Choroid plexus epithelial cell (primary cell): ENCODE measurements at regions not wholly inside any gene's neighbourhood (a gene's known extent, or its start where the extent isn't known, plus 50 kb on each side); places are given as distances from the start of the nearest gene placed in this dataset.

Experiments used
- DNase-seq: peaks from one replicate; pipeline ENCODE4 v3.0.0-alpha.2; 2010; ENCODE audit warnings: low read depth
- H3K4me3 ChIP-seq: 2 replicates; pipeline ENCODE4 v1.5.1; 2011; ENCODE audit warnings: low read depth, mild to moderate bottlenecking, control low read depth, low read length, moderate library complexity
- TF ChIP-seq, protein P1 (sequence below): conservative IDR thresholded peaks from 2 replicates; pipeline ENCODE4 v1.5.1; 2011; ENCODE audit warnings: low read depth, mild to moderate bottlenecking, control low read depth, inconsistent platforms, low read length, moderate library complexity

DNA sequence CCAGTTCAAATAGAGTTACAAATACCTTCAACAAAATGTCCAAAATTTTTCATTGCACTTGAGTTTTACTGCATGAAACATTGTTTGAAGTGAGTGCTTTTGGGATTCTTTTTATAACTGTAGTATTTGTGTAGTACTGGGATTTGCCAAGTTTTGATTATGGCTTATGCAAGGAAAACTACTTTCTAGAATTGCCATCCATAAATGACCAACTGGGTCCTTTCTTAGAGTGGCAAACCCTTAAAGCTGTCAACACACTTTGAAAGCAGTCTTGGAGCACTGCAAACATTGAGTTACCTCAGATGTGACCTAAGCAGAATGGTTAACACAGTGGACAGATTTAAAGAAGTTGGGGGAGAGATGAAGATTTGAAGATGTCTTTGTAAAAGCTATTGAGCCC is 379.6 kb upstream of the ZNF608 start:
- no peak for DNase-seq
- no peak overlapping the region for H3K4me3 ChIP-seq
- TF ChIP-seq, protein P1, sequence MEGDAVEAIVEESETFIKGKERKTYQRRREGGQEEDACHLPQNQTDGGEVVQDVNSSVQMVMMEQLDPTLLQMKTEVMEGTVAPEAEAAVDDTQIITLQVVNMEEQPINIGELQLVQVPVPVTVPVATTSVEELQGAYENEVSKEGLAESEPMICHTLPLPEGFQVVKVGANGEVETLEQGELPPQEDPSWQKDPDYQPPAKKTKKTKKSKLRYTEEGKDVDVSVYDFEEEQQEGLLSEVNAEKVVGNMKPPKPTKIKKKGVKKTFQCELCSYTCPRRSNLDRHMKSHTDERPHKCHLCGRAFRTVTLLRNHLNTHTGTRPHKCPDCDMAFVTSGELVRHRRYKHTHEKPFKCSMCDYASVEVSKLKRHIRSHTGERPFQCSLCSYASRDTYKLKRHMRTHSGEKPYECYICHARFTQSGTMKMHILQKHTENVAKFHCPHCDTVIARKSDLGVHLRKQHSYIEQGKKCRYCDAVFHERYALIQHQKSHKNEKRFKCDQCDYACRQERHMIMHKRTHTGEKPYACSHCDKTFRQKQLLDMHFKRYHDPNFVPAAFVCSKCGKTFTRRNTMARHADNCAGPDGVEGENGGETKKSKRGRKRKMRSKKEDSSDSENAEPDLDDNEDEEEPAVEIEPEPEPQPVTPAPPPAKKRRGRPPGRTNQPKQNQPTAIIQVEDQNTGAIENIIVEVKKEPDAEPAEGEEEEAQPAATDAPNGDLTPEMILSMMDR = no peak

DNA sequence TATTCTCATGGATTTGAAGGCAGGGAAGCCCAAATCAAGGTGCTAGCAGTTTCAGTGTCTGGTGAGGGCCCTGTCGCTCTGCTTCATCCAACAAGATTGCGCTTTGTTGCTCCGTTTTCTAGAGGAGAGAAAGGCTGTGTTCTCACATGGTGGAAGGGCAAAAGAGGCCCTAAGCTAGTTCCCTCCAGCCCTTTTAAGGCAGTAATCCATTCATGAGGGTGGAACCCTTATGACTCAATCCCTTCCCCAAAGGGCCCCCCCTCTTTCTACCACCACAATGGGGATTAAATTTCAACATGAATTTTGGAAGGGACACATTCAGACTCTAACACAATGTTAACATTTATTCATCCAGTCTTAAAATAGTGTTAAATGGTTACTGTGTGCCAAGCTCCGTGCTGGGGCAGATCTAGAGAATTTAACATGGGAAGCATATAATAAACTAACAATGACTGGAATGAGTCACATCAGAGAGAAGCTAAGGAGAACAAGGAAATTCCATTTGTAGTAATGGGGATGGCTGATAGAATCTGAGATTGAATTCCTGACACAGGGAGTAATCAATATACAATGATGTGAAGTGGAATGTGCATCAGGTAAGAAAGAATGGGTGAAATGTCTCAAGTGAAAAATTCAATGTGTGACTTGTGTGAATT is 382.8 kb upstream of the ZNF608 start:
- no peak overlapping the region for H3K4me3 ChIP-seq
- no peak for DNase-seq
- TF ChIP-seq, protein P1 = no peak

DNA sequence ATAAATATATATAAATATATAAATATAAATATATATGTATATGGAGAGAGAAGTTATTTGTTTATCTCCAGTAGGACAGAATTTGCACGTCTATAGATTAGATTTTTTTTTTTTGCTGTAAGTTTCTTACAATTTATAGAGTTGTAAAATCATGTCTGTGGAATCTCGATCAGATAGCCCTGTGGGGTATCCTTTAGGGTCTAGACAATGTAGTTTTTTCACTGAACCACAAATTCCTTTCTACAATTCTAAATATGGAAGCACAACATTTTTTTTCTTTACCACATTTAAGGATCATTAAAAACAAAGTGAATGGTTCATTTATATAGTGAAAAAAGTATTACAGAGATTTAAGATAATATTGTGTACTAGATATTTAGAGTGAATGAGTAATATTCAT is 384.2 kb upstream of the ZNF608 start:
- DNase-seq = no peak
- TF ChIP-seq, protein P1 = no peak
- no peak overlapping the region for H3K4me3 ChIP-seq

DNA sequence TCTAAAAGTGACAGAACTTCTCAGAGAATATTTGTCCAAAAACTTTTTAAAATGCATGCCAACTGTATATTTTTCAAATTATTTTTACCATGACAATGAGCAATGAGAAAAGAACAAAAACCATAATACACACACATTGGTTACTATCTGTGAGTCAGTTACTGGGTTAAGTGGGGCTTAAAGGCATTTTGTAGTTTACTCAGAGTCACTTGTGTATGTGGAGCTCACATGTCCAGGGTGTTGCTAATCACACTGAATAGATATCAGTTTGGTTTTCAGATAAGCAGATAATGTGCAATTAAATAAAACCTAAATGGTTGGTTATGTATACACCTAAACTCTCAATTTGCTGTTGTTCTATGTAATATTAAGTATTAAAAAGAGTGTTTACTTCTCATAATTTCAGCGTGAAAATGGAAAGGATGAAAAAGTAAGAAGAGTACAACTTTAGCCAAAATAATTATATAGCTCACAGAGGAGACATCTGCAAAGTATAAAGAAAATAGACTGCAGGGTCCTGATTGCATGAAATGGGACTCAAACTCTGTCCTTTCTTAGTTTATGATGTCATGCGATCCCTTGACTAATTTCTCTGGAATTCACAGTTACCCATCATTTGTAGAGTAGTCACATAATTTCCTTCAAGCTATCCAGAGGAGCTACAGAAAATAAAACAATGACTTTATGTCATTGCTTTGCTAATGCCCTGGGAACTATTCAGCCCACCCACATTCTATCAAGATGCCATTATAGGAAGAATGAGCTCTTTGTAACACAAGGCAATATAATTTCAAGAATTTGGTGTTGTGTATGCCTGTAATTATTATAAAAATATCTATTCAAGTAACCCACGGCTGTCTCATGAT is 388.0 kb upstream of the ZNF608 start:
- H3K4me3 ChIP-seq = no peak overlapping the region
- peak; percentile 72 for DNase-seq
- TF ChIP-seq, protein P1 = no peak

DNA sequence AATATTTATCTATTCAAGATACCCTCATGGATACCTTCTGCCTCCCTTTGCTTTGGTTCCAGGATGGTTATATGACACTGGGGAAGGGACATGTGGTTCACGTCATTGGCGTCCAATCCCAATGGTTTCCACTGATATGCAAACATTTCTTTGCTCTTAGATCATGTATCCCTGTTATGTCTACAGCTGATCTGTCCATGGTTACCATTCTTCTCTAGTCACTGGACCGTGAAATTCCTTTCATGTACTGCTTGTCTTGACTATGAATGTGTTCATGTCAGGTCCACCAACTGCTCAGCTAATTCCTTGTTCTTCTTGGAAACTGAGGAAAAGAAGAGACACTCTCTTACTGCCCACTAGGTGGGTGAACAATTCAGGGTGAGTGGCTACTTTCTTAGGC is 391.1 kb upstream of the ZNF608 start:
- TF ChIP-seq, protein P1 = no peak
- no peak overlapping the region for H3K4me3 ChIP-seq
- peak; percentile 3 for DNase-seq

DNA sequence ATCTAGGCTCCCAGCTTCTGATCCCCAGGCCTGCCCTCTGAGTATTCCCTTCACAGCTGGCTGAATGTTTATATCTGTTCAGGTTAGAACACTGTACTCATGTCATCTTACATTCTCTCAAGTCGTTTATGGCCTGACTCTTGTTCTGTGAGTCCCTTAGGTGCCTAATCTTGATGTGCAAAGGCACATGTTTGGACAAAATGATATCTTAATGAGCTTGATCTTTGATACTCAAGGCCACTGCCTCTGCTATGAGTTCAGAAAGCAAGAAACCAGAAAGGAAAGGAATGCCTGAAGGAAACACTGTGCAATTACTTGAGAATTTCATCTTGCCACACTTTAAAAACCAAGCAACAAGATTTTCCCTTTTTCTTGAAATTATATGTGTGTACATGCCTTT is 391.8 kb upstream of the ZNF608 start:
- H3K4me3 ChIP-seq = no peak overlapping the region
- TF ChIP-seq, protein P1 = no peak
- DNase-seq = no peak
